ENCODE measurements at regions not wholly inside any gene's neighbourhood (a gene's known extent, or its start where the extent isn't known, plus 50 kb on each side); places are given as distances from the start of the nearest gene placed in this dataset.
"Not testable (repeated sequence)": the region's sequence is repeated elsewhere in the genome, so short reads cannot be mapped to it uniquely, and the experiment has no call there.

- no peaks in the 10 kb centered on the region for H3K9me3 ChIP-seq (ENCODE audit: low read depth)
- no peak overlapping the region for H3K4me3 ChIP-seq
- DNase-seq (ENCODE audit: low read depth in 1 of 2, low spot score in 1 of 2): peak in 1 of 2 donors; percentile 73
- H3K36me3 ChIP-seq: no peaks in the 10 kb centered on the region
- TF ChIP-seq CTCF (IDR thresholded peaks at IDR 0.05; ENCODE audit: low read depth, low read length): no peak
- H3K4me1 ChIP-seq (ENCODE audit: low read depth): no peaks in the 10 kb centered on the region
- no peaks in the 10 kb centered on the region for H3K27me3 ChIP-seq
- H3K27ac ChIP-seq: no peak overlapping the region
These were observed 74.4 kb downstream of the P2RY1 start for GRCh38 chr3:152909180-152909883.

- DNase-seq (ENCODE audit: low read depth in 1 of 2, low spot score in 1 of 2): peak in 1 of 2 donors; percentile 15
- Histone ChIP-seq H3K27ac (no peak overlapping the region), H3K36me3 (no peaks in the 10 kb centered on the region), H3K27me3 (no peaks in the 10 kb centered on the region), H3K4me1 (ENCODE audit: low read depth) (no peaks in the 10 kb centered on the region), H3K9me3 (ENCODE audit: low read depth) (no peaks in the 10 kb centered on the region), H3K4me3 (no peak overlapping the region)
- no peak for TF ChIP-seq CTCF (IDR thresholded peaks at IDR 0.05; ENCODE audit: low read depth, low read length)
These were observed 75.3 kb downstream of the P2RY1 start for GRCh38 chr3:152910211-152910610.

GRCh38 chr3:152910966-152911365 is 76.0 kb downstream of the P2RY1 start:
- DNase-seq (ENCODE audit: low read depth in 1 of 2, low spot score in 1 of 2): no peak
- H3K4me1 ChIP-seq (ENCODE audit: low read depth): no peaks in the 10 kb centered on the region
- TF ChIP-seq CTCF (IDR thresholded peaks at IDR 0.05; ENCODE audit: low read depth, low read length): no peak

GRCh38 chr3:152914743-152915142 is 79.8 kb downstream of the P2RY1 start:
- H3K9me3 ChIP-seq (ENCODE audit: low read depth); DNase-seq (ENCODE audit: low read depth in 1 of 2, low spot score in 1 of 2); H3K27me3 ChIP-seq; H3K4me3 ChIP-seq; H3K36me3 ChIP-seq; H3K27ac ChIP-seq; H3K4me1 ChIP-seq (ENCODE audit: low read depth): not testable (repeated sequence)

More at GRCh38 chr3:152910966-152911365, 76.0 kb downstream of the P2RY1 start:
- Histone ChIP-seq H3K27me3 (no peaks in the 10 kb centered on the region), H3K27ac (no peak overlapping the region), H3K9me3 (ENCODE audit: low read depth) (no peaks in the 10 kb centered on the region), H3K36me3 (no peaks in the 10 kb centered on the region), H3K4me3 (no peak overlapping the region)

GRCh38 chr3:152915695-152916094 is 80.8 kb downstream of the P2RY1 start:
- no peak for TF ChIP-seq CTCF (IDR thresholded peaks at IDR 0.05; ENCODE audit: low read depth, low read length)
- no peak overlapping the region for H3K27ac ChIP-seq

GRCh38 chr3:152916753-152917279 is 81.9 kb downstream of the P2RY1 start:
- Histone ChIP-seq H3K27me3 (no peaks in the 10 kb centered on the region), H3K27ac (no peak overlapping the region), H3K9me3 (ENCODE audit: low read depth) (no peaks in the 10 kb centered on the region), H3K4me1 (ENCODE audit: low read depth) (no peaks in the 10 kb centered on the region), H3K36me3 (no peaks in the 10 kb centered on the region), H3K4me3 (no peak overlapping the region)
- no peak for DNase-seq (ENCODE audit: low read depth in 1 of 2, low spot score in 1 of 2)
- TF ChIP-seq CTCF (IDR thresholded peaks at IDR 0.05; ENCODE audit: low read depth, low read length): no peak

More at GRCh38 chr3:152915695-152916094, 80.8 kb downstream of the P2RY1 start:
- Histone ChIP-seq H3K4me1 (ENCODE audit: low read depth) (no peaks in the 10 kb centered on the region), H3K36me3 (no peaks in the 10 kb centered on the region), H3K4me3 (no peak overlapping the region), H3K27me3 (no peaks in the 10 kb centered on the region), H3K9me3 (ENCODE audit: low read depth) (no peaks in the 10 kb centered on the region)
- no peak for DNase-seq (ENCODE audit: low read depth in 1 of 2, low spot score in 1 of 2)
